OCI-LY3 (cell line): ENCODE measurements at regions not wholly inside any gene's neighbourhood (a gene's known extent, or its start where the extent isn't known, plus 50 kb on each side); places are given as distances from the start of the nearest gene placed in this dataset.

Experiments used
- H2AFZ ChIP-seq: fragments of 200-600, 300-600 bp; shearing (Covaris generic); 2 replicates; pipeline ENCODE4 v1.6.0; 2014; ENCODE audit warnings: antibody characterized with exemption, low read depth, low read length
- H3K27ac ChIP-seq: fragments of 200-600, 300-600 bp; sonication (generic); 2 replicates; pipeline ENCODE4 v1.5.1; 2014; ENCODE audit warnings: mild to moderate bottlenecking, low read length, moderate library complexity, mixed read lengths
- H3K27me3 ChIP-seq: fragments of 200-600, 300-600 bp; sonication (generic); 2 replicates; pipeline ENCODE4 v1.6.1; 2014; ENCODE audit warnings: low read depth, low read length, mixed read lengths
- H3K36me3 ChIP-seq: fragments of 200-600, 300-600 bp; sonication (generic); replicated peaks from 2 replicates; pipeline ENCODE3; 2014; ENCODE audit warnings: low read depth, low read length, mixed read lengths
- H3K4me1 ChIP-seq: fragments of 300-600, 200-600 bp; sonication (generic); 2 replicates; pipeline ENCODE4 v1.6.1; 2014; ENCODE audit warnings: low read length, mixed read lengths
- H3K4me2 ChIP-seq: fragments of 200-600, 300-600 bp; sonication (generic); 2 replicates; pipeline ENCODE4 v1.6.1; 2014; ENCODE audit warnings: low read length, mixed read lengths
- H3K4me3 ChIP-seq: fragments of 300-600, 200-600 bp; sonication (generic); 2 replicates; pipeline ENCODE4 v1.5.1; 2014; ENCODE audit warnings: antibody characterized with exemption, mild to moderate bottlenecking, low read length, moderate library complexity
- H3K79me2 ChIP-seq: fragments of 300-600, 200-600 bp; shearing (Covaris generic); 2 replicates; pipeline ENCODE4 v1.6.1; 2014; ENCODE audit warnings: mild to moderate bottlenecking, low read length, mixed read lengths
- H3K9ac ChIP-seq: fragments of 300-600, 200-600 bp; shearing (Covaris generic); 2 replicates; pipeline ENCODE4 v1.6.0; 2014; ENCODE audit warnings: mild to moderate bottlenecking, low read length, moderate library complexity
- H3K9me3 ChIP-seq: fragments of 200-600, 300-600 bp; shearing (Covaris generic); 2 replicates; pipeline ENCODE4 v1.6.1; 2014; ENCODE audit warnings: low read length, mixed read lengths; ENCODE audit not compliant: insufficient read depth
- H4K20me1 ChIP-seq: fragments of 200-600, 300-600 bp; sonication (generic); 2 replicates; pipeline ENCODE4 v1.6.1; 2016; ENCODE audit warnings: low read length, mixed read lengths; ENCODE audit not compliant: insufficient read depth
- CTCF ChIP-seq: fragments of 200-600, 300-600 bp; sonication (generic); IDR thresholded peaks from 2 replicates; pipeline ENCODE4 v1.5.1; 2014; ENCODE audit warnings: antibody characterized with exemption, low read length, low read depth
- EZH2phosphoT487 ChIP-seq: fragments of 200-600 bp; shearing (Covaris generic); IDR thresholded peaks from 2 replicates; pipeline ENCODE4 v1.6.1; 2018; ENCODE audit warnings: antibody characterized with exemption, mixed run types, low read depth

GRCh38 chr5:120794121-120794520, 330.0 kb downstream of the PRR16 start:
- no peak overlapping the region for H3K4me3 ChIP-seq
- H4K20me1 ChIP-seq, result no peaks in the 10 kb centered on the region
- H3K36me3 ChIP-seq, result no peaks in the 10 kb centered on the region
- no peaks in the 10 kb centered on the region for H3K4me1 ChIP-seq
- no peak overlapping the region for H2AFZ ChIP-seq
- H3K9ac ChIP-seq, result no peak overlapping the region
- H3K79me2 ChIP-seq, result no peaks in the 10 kb centered on the region
- no peaks in the 10 kb centered on the region for H3K27me3 ChIP-seq
- no peak overlapping the region for H3K4me2 ChIP-seq
- no peaks in the 10 kb centered on the region for H3K9me3 ChIP-seq
- no peak overlapping the region for H3K27ac ChIP-seq
- TF ChIP-seq CTCF, result no peak
- no peak for TF ChIP-seq EZH2phosphoT487

GRCh38 chr5:120803282-120803681, 339.2 kb downstream of the PRR16 start:
- Histone ChIP-seq H2AFZ (no peak overlapping the region), H3K4me3 (no peak overlapping the region), H3K79me2 (no peaks in the 10 kb centered on the region), H3K27ac (no peak overlapping the region), H3K27me3 (no peaks in the 10 kb centered on the region), H4K20me1 (no peaks in the 10 kb centered on the region), H3K9me3 (no peaks in the 10 kb centered on the region), H3K4me1 (no peaks in the 10 kb centered on the region), H3K36me3 (no peaks in the 10 kb centered on the region), H3K4me2 (peak overlapping the region; percentile 24; the same call in 1 of the 2 replicates), H3K9ac (no peak overlapping the region)
- TF ChIP-seq CTCF (peak; percentile 51), EZH2phosphoT487 (no peak)

GRCh38 chr5:120805131-120805530, 341.0 kb downstream of the PRR16 start:
- Histone ChIP-seq H3K9me3 (no peaks in the 10 kb centered on the region), H3K27me3 (no peaks in the 10 kb centered on the region), H4K20me1 (no peaks in the 10 kb centered on the region), H3K27ac (no peak overlapping the region), H3K36me3 (no peaks in the 10 kb centered on the region), H3K9ac (no peak overlapping the region), H3K4me2 (no peak overlapping the region), H3K79me2 (no peaks in the 10 kb centered on the region), H3K4me1 (no peaks in the 10 kb centered on the region), H3K4me3 (no peak overlapping the region), H2AFZ (no peak overlapping the region)
- no peak for TF ChIP-seq EZH2phosphoT487
- TF ChIP-seq CTCF, result no peak

- no peak overlapping the region for H3K9ac ChIP-seq
- no peaks in the 10 kb centered on the region for H3K27me3 ChIP-seq
- H4K20me1 ChIP-seq, result no peaks in the 10 kb centered on the region
- H3K27ac ChIP-seq, result no peak overlapping the region
- no peak overlapping the region for H3K4me2 ChIP-seq
- no peaks in the 10 kb centered on the region for H3K4me1 ChIP-seq
- H3K4me3 ChIP-seq, result no peak overlapping the region
- no peaks in the 10 kb centered on the region for H3K9me3 ChIP-seq
- H3K79me2 ChIP-seq, result no peaks in the 10 kb centered on the region
- H3K36me3 ChIP-seq, result no peaks in the 10 kb centered on the region
- TF ChIP-seq EZH2phosphoT487, result no peak
- TF ChIP-seq CTCF, result no peak
- no peak overlapping the region for H2AFZ ChIP-seq
Observed at GRCh38 chr5:120806202-120806601, 342.1 kb downstream of the PRR16 start.
